ENCODE measurements at regions not wholly inside any gene's neighbourhood (a gene's known extent, or its start where the extent isn't known, plus 50 kb on each side); places are given as distances from the start of the nearest gene placed in this dataset.
A peak's percentile ranks its signal among the peaks of the same experiment; 100 is the strongest.

GRCh38 chr18:56066524-56067213 lies 478.7 kb upstream of the TCF4 start:
- DNase-seq: no peak

- no peak for DNase-seq
Observed at GRCh38 chr18:56065086-56065485, 477.1 kb upstream of the TCF4 start.

GRCh38 chr18:56062931-56063330 lies 474.9 kb upstream of the TCF4 start:
- DNase-seq: no peak

GRCh38 chr18:56060967-56061541 lies 473.1 kb upstream of the TCF4 start:
- no peak for DNase-seq

DNA sequence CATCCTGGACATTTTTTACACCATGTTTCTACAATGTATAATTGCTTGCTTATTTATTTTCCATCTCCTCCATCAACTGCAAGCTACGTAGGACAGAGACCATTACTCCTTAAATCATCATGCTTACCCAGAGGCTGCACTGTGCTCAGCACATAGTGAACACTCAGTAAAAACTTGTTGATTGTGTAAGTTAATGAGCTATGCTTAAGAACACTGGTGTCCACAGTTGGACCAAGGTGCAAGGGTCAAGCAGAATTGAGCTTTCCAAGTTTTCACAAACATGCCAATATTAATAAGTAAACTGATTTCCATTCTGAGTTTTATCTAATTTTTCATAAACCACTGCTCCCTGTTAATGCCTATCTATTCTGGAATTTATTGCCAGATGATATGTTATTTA lies 464.2 kb upstream of the TCF4 start:
- DNase-seq: no peak

DNA sequence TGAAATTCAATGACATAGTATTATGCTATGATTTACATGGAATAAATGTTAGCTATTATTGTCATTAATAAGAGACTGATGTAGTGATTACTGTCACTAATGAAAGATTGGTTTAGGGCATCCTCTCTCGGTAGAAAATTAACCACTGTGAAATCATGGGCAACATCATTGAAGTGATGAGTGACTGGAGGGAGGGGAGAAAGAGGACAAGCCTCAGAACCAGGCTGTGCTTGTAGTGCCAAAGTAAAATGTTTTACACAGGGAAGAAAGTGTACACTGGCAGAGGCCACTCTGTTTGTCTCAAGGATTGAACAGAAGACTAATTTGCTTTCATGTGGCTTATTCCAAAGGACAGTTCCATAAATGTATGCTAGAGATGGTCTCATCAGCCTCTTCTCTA lies 456.2 kb upstream of the TCF4 start:
- no peak for DNase-seq

DNA sequence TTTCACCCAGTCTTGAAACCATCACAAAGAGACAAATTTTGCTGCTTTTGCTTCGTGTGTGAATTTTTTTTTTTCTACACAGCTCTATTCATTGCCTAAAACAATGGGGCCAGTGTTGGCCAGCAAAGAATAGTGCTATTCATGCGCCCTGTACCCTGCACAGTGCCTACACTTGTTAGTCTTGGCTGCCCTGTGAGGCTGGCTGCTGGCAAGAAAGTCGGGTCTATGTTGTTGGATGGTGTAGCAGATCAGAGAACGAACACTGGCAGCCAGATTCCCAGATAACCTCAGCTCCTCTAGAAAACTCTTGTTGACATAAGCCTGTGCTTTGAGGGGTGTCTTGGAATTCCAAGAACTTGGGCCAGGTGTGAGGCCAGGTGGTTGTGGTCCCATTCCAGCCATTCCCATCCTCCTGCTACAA lies 455.7 kb upstream of the TCF4 start:
- no peak for DNase-seq

- no peak for DNase-seq
Observed at GRCh38 chr18:56042915-56043536, 455.0 kb upstream of the TCF4 start.

DNA sequence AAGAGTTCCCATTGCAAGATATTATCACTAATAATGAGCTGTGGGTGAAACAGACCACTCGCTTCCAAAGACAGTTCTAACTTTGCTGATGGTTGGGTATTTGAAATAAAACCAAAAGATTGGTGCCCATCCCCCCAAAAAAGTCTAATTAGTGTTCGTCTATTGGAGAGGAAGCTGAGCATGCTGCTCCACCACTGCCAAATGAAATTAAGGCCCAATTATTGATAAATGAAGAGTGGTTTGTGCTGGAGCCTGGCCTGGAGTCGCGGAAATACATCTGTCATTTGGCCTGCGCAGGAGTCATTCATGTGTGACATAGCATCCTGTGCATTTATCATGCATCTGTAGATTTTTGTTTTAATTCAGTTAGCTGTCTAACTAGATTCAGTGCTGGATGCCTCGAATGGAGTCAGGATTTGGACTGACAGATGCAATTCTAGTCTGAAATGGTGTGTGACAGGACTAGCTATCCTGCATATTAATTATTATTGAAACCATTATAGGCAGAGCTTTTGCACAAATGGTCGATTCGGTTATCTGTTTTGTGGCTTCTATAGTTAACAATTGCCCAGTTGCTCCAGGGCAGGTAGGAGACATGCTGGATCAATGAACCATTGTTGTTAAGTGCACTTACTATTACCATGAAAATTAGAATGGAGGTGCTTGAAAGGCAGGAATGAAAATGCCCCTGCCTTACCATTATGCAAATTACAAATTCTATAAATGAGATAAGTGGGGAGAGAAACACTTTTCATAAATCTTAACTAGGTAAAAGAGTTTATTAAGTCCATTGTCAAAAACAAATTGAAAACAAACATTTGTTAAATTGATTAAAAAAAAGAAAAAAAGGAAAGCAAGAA lies 450.4 kb upstream of the TCF4 start:
- no peak for DNase-seq

DNA sequence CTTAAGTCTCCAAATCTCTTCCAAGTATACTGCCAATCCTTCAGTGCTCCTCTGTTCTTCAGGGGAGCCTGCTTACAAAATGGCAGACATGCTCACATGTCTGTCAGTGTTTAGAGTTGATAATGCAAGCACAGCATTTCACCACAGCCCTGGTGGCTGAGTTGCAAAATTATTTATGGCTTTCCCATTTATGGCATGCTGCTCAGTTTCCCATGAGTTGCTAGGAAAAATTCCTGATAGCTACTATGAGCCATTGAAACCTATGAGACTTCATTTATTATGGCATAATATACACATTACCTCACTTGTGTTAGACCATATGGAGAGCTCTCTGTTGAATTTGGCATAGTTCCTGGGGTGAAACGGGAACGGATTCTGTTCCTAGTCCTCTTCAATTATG lies 448.7 kb upstream of the TCF4 start:
- no peak for DNase-seq

- DNase-seq: peak; percentile 3
Observed at GRCh38 chr18:56035546-56035945, 447.6 kb upstream of the TCF4 start.

DNA sequence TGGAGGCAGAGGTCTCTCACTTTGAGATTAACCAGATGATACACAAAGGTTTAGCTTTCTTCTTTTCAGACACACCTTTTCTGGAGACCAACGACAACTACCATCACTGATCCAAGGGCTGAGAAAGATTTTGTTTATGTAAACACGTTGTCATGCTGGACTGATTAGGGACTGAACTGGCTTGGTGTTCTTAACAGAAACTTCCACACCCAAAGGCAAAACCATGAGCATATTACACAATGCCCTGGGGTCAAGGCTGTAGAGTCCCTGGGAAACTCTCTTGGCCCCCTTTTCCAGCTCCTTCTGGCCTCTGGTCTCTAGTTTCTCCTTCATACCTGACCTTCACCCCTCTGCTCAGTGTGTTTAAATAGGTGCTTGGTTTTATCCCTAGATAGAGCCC lies 447.0 kb upstream of the TCF4 start:
- DNase-seq: no peak

GRCh38 chr18:56030060-56030459 lies 442.1 kb upstream of the TCF4 start:
- no peak for DNase-seq

- no peak for DNase-seq
Observed at GRCh38 chr18:56028514-56028913, 440.5 kb upstream of the TCF4 start.

DNA sequence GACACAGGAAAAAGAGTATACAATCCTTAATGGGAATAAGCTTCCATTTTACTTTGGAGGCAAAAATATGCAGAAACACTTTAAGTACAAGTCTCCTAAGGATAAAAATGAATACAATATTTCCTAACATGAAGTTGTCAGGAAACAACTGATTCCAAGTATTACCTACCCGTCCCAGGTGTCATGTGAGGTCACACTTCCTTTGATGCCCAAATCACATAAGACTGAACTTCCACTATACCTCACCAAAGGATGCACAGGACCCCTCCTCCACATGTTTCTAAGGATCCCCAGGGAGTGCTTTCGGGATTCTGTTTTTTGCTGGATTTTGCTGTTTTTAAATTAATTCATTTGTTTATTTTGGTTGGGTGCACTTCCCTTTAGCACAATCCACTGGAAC lies 438.5 kb upstream of the TCF4 start:
- no peak for DNase-seq

DNA sequence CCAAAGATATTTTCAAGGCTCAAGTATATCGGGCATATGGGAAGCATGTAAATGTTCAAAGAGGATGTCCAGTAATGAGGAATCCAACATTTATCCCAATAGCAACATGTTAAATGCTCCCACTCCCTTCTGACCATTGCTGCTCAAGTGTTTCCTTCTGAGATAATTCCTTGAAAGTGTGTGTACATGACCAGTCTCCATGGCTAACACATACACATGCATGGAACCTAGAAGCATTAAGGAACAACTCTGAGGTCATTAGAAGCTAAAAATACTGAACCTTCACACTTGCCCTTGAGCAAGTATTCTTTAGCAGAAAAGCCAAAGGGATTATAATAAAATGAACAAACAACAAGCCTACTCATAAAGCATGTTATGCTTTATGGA lies 433.8 kb upstream of the TCF4 start:
- no peak for DNase-seq

DNA sequence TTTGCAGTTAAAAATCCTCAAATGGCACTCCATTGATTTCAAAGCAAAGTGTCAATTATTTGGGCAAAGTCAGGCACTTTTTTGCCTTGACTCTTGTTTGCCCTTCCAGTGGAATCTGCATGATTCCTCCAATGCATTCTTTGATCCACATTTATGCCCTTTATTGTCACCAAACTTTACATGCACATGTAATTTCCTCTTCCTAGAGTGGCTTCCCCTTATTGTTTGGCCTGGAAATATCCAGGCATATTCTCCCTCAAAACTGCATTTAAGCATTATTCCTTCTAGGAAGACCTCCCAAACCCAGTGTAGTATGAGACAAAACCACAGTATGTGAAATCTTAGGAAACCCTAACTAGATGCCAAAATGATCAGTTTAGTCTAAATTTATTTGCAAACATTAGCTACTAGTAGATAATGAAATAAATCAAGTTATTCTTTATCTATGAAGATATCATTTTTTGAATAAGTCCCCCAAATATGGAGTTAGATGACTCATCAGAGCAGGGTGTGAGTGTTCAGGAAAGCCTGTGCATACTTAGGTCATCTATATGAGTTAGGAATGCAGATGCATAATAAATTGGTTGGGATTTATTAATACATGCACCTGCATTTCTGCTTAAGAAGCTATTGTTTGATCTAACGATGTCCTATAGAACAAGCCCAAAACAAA lies 433.3 kb upstream of the TCF4 start:
- no peak for DNase-seq

GRCh38 chr18:56019908-56020307 lies 431.9 kb upstream of the TCF4 start:
- DNase-seq: peak; percentile 43

DNA sequence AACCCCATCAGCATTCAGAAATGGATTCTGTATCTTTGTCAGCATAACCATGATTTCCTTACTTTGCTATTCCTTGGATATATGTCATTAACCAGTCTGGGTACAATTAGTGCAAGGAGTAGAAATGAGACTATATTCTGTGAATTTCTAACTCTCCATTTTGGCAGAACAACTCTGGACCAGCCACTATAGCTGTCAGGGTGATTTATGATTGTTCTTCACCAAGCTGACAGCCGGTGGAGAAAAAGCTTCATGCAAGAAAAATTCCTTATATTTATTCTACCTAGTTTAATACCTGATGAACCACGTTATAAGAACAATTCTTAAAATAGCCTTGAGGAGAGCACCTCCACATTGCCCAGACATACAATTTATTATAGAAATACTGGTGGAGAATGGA lies 431.2 kb upstream of the TCF4 start:
- DNase-seq: no peak

DNA sequence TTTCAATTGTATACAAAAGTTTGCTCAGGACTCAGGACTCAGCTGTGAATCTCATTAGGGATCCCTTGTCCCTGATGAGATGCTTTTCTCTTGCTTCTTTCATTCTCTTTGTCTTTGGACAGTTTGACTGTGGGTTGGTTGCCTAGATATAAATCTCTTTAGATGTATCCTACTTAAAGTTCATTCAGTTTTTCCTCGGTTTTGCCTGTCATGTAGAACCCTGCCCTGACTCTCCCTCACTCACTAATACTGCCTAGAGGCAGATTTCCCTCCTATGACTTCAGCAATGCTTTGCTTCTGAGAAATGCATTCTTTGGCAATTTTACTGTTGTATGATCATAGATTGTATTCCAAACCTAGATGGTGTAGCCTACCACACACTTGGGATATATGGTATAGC lies 421.4 kb upstream of the TCF4 start:
- no peak for DNase-seq

GRCh38 chr18:56003720-56004088 lies 415.7 kb upstream of the TCF4 start:
- DNase-seq: no peak

DNA sequence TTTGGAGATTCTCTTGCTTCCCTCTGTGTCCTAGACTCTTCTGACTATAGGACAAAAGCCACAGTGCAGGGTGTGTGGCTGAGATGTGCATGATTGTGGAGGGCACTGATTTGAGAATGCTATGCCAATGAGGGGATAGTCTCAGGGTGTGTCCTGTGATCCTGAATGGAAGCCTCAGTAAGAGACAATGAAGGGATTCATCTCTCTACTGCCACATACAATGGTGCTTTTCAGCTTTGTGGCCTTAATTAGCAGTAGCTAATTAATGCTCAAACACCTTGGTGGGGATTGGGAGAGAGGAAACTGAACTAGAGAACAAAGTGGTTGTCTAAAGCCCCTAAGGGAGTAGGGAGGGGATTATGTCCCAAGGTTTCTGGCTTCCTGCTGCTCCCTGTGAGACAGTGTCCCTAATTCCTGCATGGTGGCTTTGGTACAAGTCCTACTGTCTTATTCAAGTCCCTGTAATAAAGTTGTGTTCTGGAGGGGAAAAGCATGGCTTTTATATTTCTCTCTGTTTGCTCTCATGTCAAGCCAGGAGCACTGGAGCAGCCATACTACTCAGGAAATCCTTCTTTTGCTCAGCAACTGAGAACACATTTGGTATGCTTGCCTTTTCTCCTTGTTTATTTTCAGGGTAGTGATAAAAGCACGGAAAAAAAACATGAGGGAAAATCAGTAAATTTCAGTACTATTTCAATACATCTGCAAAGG lies 415.2 kb upstream of the TCF4 start:
- no peak for DNase-seq

GRCh38 chr18:56001576-56001975 lies 413.6 kb upstream of the TCF4 start:
- DNase-seq: no peak
